NCI-H1105 treated with DMSO at 0.1 percent for 48 hours (cell line): ENCODE measurements at regions not wholly inside any gene's neighbourhood (a gene's known extent, or its start where the extent isn't known, plus 50 kb on each side); places are given as distances from the start of the nearest gene placed in this dataset.
"Not testable (repeated sequence)": the region's sequence is repeated elsewhere in the genome, so short reads cannot be mapped to it uniquely, and the experiment has no call there.

Experiments used
- DNase-seq: peaks from one replicate; lab custom pipeline; 2025; lab: John Stamatoyannopoulos, UW

DNA sequence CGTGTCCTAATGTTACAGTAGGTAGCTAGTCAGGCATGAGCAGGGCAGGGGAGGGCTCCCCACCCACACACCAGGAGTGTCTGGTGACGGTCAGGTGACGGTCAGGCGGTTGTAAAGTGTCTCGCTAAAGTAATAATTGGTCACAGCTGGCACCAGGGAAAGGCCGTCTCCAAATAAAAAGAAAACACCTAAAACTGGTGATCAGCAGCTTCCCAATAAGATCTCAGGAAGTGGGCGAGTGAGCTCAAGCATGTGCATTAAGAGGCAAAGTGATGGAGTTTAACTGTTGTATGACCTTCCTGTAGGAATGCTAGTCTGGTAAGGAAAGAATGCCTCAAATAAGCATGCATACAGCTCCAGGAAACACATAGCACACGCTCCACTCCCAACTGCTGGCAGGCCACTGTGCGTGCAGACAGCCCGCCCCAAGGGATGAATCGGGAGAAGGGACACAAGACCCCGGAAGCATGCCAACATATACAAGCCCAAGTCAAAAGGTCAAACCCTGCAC lies 177.1 kb downstream of the RNF144A start:
- DNase-seq: no peak

DNA sequence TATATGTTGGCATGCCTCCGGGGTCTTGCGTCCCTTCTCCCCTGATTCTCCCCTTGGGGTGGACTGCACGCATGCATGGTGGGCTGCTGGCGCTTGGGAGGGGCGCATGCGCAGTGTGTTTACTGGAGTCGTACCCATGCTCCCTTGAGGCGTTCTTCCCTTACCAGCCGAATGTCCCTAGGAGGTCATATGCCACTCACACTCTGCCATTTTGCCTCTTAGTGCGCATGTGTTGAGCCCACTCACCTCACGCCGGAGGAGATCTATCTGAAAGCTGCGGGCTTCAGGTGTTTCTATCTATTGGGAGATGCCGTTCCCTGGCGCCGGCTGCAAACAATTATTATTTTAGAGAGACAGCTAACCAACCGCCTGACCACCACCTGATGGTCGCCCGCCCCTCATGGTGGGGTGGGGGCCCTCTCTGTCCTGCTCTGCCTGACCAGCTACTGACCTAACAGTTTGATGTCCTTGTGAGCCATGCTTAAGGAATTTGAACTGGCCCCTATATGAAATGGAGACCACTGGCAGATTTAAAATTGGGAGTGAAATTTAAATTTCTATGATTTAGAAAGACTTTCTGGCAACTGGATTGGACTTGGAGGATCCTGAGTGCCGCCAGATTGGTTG lies 179.6 kb downstream of the RNF144A start:
- no peak for DNase-seq

- DNase-seq: peak; percentile 75
These were observed 180.2 kb downstream of the RNF144A start for GRCh38 chr2:7097353-7097895.

DNA sequence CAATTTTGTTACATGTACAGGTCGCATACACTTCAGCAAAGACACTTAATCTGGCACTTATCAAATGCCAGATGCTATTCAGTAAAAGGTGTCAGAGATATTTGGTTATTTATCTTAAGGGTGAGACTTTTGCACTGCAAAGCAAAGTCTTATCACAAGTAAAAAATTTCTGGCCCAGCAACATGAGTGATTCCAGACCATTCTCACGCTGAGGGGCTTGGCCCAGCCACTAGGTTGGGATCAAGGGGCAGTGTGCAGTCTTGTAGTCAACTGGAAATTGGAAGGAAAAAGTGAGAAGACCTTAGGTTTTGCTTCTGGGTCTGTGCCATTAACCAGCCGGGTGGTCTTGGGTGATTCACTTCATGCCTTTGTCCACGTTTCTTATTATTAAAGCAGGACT lies 181.6 kb downstream of the RNF144A start:
- DNase-seq: no peak

- not testable (repeated sequence) for DNase-seq
These were observed 182.5 kb downstream of the RNF144A start for GRCh38 chr2:7099687-7100086.

- DNase-seq: no peak
These were observed 185.6 kb downstream of the RNF144A start for GRCh38 chr2:7102826-7103225.

GRCh38 chr2:7108792-7109532 lies 191.8 kb downstream of the RNF144A start:
- DNase-seq: no peak

- DNase-seq: no peak
These were observed 192.3 kb downstream of the RNF144A start for GRCh38 chr2:7109533-7109885.

GRCh38 chr2:7111626-7112025 lies 194.4 kb downstream of the RNF144A start:
- DNase-seq: peak; percentile 11

GRCh38 chr2:7115364-7115763 lies 198.2 kb downstream of the RNF144A start:
- DNase-seq: no peak

DNA sequence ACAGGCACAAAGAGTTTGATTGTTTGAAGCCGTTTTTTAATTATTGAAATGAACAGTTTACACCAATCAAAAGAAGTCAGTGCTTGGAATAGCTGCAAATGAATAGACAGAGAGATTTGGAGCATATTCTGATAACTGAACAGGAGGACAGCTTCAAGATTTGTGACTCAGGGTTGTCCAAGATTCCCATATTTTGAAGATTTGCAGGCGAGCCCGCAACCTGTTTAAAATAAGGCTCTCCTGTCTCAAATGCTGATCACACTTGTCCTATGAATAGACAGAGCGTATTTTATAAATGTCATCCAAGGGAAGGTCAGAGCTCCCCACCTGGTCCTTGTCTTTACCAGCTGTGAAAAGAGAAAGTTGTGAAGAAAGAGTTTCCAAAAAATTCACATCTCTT lies 198.7 kb downstream of the RNF144A start:
- no peak for DNase-seq

- no peak for DNase-seq
These were observed 199.3 kb downstream of the RNF144A start for GRCh38 chr2:7116511-7116910.

GRCh38 chr2:7117076-7117475 lies 199.9 kb downstream of the RNF144A start:
- no peak for DNase-seq

DNA sequence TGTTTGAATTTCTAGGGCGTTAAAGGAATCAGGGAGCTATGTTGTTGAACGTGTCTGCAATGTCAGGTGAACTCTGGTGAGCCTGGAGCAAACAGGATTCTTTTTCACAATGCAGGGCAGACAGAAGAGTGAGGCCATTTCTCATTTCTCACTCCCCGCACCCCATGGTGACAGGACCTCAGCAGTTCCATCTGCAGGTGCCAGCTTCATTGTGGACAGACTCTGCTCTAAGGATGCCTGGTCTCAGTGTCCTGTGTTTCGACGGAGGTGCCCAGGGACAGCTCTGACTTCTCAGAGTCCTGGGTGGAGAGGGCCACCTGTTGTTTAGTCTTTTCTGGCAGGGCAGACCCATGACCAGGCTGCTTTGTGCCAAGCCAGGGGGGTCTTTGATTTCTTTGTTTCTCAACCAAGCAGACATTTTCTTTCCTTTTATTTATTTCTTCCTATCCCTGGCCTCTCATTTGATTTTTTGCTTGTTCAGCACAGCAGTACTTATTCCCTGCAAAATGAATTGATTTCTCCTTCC lies 201.5 kb downstream of the RNF144A start:
- no peak for DNase-seq

GRCh38 chr2:7119132-7119835 lies 202.1 kb downstream of the RNF144A start:
- peak; percentile 31 for DNase-seq

GRCh38 chr2:7121851-7122250 lies 204.6 kb downstream of the RNF144A start:
- DNase-seq: no peak

DNA sequence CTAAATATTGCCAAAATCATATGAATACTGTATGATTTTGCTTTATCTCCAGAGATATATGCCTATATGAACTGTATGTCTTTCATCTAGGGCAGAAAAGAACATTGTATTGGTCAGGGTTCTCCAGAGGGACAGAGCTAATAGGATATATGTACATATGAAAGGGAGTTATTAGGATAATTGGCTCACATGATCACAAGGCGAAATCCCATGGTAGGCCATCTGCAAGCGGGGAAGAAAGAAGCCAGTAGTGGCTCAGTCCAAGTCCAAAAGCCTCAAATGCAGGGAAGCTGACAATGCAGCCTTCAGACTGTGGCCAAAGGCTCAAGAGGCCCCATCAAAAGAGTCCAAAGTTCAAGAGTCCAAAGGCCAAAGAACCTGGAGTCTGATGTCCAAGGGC lies 209.9 kb downstream of the RNF144A start:
- no peak for DNase-seq

DNA sequence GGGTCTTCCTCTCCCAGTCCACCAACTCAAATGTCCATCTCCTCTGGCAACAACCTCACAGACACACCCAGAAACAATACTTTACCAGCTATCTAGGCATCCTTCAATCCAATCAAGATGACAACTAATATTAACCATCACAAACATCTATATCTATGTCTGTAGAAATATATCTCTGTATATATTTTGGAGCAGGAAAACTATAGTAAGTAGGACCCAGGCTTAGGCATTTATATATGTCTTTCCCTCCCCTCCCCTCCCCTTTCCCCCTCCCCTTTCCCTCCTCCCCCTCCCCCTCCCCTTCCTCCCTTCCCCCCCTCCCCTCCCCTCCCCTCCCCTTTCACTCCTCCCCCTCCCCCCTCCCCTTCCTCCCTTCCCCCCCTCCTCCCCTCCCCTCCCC lies 210.5 kb downstream of the RNF144A start:
- DNase-seq: no peak

GRCh38 chr2:7131261-7131660 lies 214.0 kb downstream of the RNF144A start:
- no peak for DNase-seq

- no peak for DNase-seq
These were observed 215.5 kb downstream of the RNF144A start for GRCh38 chr2:7132753-7133152.

DNA sequence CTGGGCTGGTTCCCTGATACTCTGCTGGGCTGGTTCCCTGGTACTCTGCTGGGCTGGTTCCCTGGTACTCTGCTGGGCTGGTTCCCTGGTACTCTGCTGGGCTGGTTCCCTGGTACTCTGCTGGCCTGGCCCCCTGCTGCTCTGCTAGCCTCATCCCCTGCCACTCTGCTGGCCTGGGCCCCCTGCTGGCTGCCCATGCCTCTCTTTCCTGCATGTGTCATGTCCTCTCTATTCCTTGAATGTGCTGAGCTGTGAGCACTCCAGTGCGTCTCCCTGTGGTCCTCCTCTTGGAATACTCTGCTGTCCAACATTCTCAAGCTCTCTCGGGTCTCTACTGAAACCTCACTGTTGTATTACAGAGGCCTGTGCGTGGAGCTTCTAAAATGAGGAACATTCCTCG lies 216.3 kb downstream of the RNF144A start:
- no peak for DNase-seq

DNA sequence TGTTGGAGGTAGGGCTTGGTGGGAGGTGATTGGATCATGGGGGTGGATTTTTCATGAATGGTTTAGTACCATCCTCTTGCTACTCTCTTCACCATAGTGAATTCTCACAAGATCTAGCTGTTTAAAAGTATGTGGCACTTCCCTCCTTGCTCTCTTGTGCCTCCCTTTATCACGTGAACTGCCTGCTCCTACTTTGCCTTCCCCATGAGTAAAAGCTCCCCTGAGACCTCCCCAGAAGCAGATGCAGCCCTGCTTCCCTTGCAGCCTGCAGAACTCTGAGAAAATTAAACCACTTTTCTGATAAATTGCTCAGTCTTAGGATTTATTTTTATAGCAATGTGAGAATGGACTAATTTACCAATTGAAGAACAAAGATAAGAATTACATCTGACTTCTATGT lies 223.1 kb downstream of the RNF144A start:
- DNase-seq: no peak

GRCh38 chr2:7145707-7146106 lies 228.5 kb downstream of the RNF144A start:
- no peak for DNase-seq
